ENCODE measurements at regions not wholly inside any gene's neighbourhood (a gene's known extent, or its start where the extent isn't known, plus 50 kb on each side); places are given as distances from the start of the nearest gene placed in this dataset.

- no peak for TF ChIP-seq CTCF (IDR thresholded peaks at IDR 0.05)
- no peak for TF ChIP-seq POLR2A (IDR thresholded peaks at IDR 0.05)
- TF ChIP-seq POLR2AphosphoS5 (IDR thresholded peaks at IDR 0.05): no peak
These were observed 138.9 kb downstream of the TENT5A start for GRCh38 chr6:81613606-81614005.

All from transverse colon (tissue), 4 donors.